HEK293 (cell line): ENCODE measurements at regions not wholly inside any gene's neighbourhood (a gene's known extent, or its start where the extent isn't known, plus 50 kb on each side); places are given as distances from the start of the nearest gene placed in this dataset.

Experiments used
- MEIS1 ChIP-seq: sonication (generic); formaldehyde crosslinking; IDR thresholded peaks from 2 replicates; pipeline ENCODE4 v1.8.1; 2022; ENCODE audit warnings: missing genetic modification reagents, mild to moderate bottlenecking, borderline replicate concordance
- SP7 ChIP-seq: fragments of 450-650 bp; formaldehyde crosslinking; IDR thresholded peaks from 2 replicates; pipeline ENCODE4 v1.5.1; 2016; ENCODE audit warnings: missing biosample characterization, missing genetic modification characterization
- ZBTB7A ChIP-seq: fragments of 450-650 bp; formaldehyde crosslinking; IDR thresholded peaks from 2 replicates; pipeline ENCODE4 v1.5.1; 2016; ENCODE audit warnings: low read depth, missing biosample characterization, missing genetic modification characterization
- ZNF24 ChIP-seq: fragments of 450-650 bp; formaldehyde crosslinking; IDR thresholded peaks from 2 replicates; pipeline ENCODE4 v1.5.1; 2016; ENCODE audit warnings: missing biosample characterization, missing genetic modification characterization
- ZNF341 ChIP-seq: fragments of 450-650 bp; formaldehyde crosslinking; IDR thresholded peaks from 2 replicates; pipeline ENCODE4; 2016; ENCODE audit warnings: low read depth, missing biosample characterization, missing genetic modification characterization
- ZNF624 ChIP-seq: fragments of 450-650 bp; formaldehyde crosslinking; IDR thresholded peaks from 2 replicates; pipeline ENCODE4 v1.5.1; 2017; ENCODE audit warnings: missing biosample characterization, missing genetic modification characterization
- TF ChIP-seq, protein P1 (sequence below): sonication (generic); formaldehyde crosslinking; IDR thresholded peaks from 2 replicates; pipeline ENCODE4 v1.8.1; 2022; ENCODE audit warnings: mild to moderate bottlenecking, moderate library complexity, missing genetic modification reagents
- TF ChIP-seq, protein P2 (sequence below): fragments of 450-650 bp; formaldehyde crosslinking; IDR thresholded peaks from 2 replicates; pipeline ENCODE4 v1.5.1; 2016; ENCODE audit warnings: missing biosample characterization, missing genetic modification characterization
- TF ChIP-seq, protein P3 (sequence below): fragments of 450-650 bp; IDR thresholded peaks from 2 replicates; pipeline ENCODE4 v1.5.1; 2018; ENCODE audit warnings: missing biosample characterization, mild to moderate bottlenecking, missing genetic modification characterization
- TF ChIP-seq, protein P4 (sequence below): fragments of 450-650 bp; formaldehyde crosslinking; conservative IDR thresholded peaks from 2 replicates; pipeline ENCODE4 v1.5.1; 2016; ENCODE audit warnings: low read depth, missing biosample characterization, missing genetic modification characterization

DNA sequence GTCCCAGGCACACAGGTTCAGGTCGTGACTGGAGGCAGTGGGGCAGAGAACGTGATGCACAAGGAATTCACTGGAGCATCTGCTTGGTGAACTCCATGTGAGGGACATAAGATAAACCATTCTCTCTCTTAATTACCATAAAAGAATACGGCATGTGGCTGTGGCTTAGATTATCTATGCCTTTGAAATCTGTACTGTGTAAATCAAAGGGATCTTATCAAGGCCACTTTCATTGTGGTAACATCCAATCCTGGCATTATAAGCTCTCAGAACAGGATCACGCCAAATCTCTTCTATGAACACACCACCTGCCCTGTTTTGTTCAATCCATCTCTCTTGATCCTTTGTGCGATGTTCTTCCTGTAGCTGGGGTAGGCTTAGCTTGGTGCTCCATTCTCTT, 192.3 kb downstream of the SPATA18 start:
- TF ChIP-seq, protein P1, sequence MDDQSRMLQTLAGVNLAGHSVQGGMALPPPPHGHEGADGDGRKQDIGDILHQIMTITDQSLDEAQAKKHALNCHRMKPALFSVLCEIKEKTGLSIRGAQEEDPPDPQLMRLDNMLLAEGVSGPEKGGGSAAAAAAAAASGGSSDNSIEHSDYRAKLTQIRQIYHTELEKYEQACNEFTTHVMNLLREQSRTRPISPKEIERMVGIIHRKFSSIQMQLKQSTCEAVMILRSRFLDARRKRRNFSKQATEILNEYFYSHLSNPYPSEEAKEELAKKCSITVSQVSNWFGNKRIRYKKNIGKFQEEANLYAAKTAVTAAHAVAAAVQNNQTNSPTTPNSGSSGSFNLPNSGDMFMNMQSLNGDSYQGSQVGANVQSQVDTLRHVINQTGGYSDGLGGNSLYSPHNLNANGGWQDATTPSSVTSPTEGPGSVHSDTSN = no peak
- TF ChIP-seq, protein P2, sequence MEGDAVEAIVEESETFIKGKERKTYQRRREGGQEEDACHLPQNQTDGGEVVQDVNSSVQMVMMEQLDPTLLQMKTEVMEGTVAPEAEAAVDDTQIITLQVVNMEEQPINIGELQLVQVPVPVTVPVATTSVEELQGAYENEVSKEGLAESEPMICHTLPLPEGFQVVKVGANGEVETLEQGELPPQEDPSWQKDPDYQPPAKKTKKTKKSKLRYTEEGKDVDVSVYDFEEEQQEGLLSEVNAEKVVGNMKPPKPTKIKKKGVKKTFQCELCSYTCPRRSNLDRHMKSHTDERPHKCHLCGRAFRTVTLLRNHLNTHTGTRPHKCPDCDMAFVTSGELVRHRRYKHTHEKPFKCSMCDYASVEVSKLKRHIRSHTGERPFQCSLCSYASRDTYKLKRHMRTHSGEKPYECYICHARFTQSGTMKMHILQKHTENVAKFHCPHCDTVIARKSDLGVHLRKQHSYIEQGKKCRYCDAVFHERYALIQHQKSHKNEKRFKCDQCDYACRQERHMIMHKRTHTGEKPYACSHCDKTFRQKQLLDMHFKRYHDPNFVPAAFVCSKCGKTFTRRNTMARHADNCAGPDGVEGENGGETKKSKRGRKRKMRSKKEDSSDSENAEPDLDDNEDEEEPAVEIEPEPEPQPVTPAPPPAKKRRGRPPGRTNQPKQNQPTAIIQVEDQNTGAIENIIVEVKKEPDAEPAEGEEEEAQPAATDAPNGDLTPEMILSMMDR = no peak
- TF ChIP-seq ZNF24 (tag by site-specific recombination) (no peak), SP7 (tag by site-specific recombination) (no peak), MEIS1 (no peak), ZNF341 (tag by site-specific recombination) (no peak), ZNF624 (tag by site-specific recombination) (no peak), ZBTB7A (tag by site-specific recombination) (no peak)
- TF ChIP-seq, protein P3, sequence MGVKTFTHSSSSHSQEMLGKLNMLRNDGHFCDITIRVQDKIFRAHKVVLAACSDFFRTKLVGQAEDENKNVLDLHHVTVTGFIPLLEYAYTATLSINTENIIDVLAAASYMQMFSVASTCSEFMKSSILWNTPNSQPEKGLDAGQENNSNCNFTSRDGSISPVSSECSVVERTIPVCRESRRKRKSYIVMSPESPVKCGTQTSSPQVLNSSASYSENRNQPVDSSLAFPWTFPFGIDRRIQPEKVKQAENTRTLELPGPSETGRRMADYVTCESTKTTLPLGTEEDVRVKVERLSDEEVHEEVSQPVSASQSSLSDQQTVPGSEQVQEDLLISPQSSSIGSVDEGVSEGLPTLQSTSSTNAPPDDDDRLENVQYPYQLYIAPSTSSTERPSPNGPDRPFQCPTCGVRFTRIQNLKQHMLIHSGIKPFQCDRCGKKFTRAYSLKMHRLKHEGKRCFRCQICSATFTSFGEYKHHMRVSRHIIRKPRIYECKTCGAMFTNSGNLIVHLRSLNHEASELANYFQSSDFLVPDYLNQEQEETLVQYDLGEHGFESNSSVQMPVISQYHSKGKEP (tag by site-specific recombination) = no peak
- TF ChIP-seq, protein P4, sequence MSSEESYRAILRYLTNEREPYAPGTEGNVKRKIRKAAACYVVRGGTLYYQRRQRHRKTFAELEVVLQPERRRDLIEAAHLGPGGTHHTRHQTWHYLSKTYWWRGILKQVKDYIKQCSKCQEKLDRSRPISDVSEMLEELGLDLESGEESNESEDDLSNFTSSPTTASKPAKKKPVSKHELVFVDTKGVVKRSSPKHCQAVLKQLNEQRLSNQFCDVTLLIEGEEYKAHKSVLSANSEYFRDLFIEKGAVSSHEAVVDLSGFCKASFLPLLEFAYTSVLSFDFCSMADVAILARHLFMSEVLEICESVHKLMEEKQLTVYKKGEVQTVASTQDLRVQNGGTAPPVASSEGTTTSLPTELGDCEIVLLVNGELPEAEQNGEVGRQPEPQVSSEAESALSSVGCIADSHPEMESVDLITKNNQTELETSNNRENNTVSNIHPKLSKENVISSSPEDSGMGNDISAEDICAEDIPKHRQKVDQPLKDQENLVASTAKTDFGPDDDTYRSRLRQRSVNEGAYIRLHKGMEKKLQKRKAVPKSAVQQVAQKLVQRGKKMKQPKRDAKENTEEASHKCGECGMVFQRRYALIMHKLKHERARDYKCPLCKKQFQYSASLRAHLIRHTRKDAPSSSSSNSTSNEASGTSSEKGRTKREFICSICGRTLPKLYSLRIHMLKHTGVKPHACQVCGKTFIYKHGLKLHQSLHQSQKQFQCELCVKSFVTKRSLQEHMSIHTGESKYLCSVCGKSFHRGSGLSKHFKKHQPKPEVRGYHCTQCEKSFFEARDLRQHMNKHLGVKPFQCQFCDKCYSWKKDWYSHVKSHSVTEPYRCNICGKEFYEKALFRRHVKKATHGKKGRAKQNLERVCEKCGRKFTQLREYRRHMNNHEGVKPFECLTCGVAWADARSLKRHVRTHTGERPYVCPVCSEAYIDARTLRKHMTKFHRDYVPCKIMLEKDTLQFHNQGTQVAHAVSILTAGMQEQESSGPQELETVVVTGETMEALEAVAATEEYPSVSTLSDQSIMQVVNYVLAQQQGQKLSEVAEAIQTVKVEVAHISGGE (tag by site-specific recombination) = no peak
